HS-5 (cell line): ENCODE measurements at regions not wholly inside any gene's neighbourhood (a gene's known extent, or its start where the extent isn't known, plus 50 kb on each side); places are given as distances from the start of the nearest gene placed in this dataset.

ENCODE experiments used
- DNase-seq: peaks from one replicate; pipeline ENCODE4 v3.0.0-alpha.2; 2012; ENCODE audit warnings: low read depth

- no peak for DNase-seq
These were observed 414.2 kb downstream of the ZNF521 start for GRCh38 chr18:24937639-24938275.

DNA sequence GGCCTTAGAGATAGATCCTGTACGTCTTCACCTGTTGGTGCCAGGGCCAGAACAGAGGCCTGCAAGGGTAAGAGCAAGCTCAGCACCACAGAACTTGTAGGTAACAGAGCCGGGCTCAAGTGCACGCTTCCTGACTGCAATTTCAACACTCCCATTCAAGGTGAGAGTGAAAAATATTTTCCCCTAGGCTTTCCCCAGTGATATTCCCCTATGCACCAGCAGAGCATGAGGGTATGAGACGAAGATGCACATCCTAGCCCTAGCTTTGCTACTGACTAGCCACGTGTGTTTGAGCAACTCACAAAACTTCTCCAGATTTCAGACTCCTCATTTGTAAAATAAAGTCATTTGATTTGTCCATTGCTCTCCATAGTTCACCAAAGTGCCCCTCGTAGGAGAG is 411.6 kb downstream of the ZNF521 start:
- no peak for DNase-seq

DNA sequence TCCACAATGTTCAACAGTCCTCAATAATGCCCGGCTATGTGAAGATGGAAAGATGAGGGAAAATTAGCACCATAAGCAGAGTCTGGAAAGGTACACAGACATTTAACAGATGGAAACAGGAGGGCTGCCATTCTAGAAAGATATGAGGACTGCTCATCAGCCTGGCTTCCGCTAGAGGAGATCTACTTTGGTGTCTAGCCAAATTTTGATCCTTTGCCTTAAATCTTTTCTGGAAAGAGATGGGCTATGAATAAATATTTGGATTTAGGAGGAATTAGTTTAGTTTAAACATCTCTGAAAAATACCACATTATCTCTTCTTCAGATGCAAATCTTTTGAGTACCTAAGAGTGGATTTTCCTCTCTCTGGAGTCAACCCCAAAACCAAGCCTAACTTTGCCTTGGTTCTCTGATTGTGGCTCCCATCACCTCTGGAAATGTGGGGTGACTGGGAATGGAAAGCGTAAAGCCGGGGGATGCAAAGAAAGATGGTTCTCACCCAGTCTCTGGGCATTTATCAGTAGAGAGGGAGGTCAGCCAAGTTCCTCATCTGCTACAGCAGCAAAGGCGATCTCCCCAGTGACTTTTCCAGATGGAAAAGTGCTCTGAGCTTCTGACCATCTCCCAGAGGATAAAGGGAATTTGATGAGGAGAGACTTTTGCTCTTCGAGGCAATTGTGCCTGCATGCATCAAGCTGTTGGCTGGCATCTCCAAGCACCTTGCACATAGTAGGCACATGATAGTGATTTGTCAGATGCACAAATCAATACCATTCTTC is 410.6 kb downstream of the ZNF521 start:
- DNase-seq = no peak

- no peak for DNase-seq
These were observed 409.8 kb downstream of the ZNF521 start for GRCh38 chr18:24942144-24942543.

- DNase-seq = no peak
These were observed 404.3 kb downstream of the ZNF521 start for GRCh38 chr18:24947521-24948305.

GRCh38 chr18:24949908-24950307 is 402.1 kb downstream of the ZNF521 start:
- DNase-seq = no peak

DNA sequence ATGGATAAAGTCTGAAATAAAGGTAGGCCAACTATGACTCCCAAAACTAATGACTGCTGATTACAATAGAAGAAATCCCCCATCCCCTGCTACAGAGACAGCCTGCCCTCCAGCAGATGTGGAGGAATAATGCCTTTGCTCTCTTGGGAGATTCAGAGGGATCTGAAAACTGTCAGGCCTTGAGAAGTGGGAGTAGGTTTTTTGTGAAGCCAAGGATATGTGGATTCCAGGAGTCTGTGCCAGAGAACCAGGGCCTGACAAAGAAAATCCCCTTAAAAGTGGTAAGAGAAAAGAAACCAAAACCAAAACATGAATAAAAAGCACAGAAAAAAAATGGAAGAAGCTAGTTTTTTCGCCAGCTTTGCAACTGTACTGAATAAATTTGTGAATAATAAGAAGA is 397.6 kb downstream of the ZNF521 start:
- no peak for DNase-seq

DNA sequence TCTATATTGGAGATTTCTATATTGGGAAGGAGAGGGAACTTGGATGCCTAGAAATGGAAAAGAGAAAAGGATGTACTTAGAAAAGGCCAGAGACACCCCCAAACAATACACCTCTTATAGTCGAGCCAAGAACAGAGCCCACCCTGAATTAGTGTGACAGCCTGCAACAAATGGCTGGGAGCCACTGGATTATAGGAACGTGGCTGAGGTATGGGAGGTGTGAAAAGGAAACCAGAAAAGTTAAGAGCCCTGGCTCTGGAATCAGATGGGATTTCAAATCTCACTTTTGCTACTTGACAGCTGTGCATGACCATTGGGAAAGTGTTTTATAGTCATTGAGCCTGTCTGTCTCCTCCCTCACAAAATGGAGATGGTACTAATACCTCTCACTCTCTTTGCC is 394.0 kb downstream of the ZNF521 start:
- no peak for DNase-seq

GRCh38 chr18:24959051-24959476 is 392.9 kb downstream of the ZNF521 start:
- DNase-seq = no peak

DNA sequence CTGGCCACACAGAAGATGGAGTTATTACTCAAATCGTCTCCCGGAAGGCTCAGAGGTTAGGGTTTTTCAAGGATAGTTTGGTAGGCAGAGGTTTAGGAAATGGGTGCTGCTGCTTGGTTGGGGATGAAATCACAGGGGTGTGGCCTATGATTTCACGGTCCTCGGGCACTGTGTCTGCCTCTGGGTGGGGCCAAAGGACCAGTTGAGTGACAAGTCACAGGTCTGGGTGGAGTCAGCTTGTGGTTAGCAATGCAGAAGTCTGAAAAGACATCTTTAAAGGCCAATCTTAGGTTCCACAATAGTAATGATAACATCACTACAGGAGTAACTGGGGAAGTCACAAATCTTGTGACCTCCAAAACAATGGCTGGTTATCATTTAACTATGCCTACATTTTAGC is 387.8 kb downstream of the ZNF521 start:
- no peak for DNase-seq

DNA sequence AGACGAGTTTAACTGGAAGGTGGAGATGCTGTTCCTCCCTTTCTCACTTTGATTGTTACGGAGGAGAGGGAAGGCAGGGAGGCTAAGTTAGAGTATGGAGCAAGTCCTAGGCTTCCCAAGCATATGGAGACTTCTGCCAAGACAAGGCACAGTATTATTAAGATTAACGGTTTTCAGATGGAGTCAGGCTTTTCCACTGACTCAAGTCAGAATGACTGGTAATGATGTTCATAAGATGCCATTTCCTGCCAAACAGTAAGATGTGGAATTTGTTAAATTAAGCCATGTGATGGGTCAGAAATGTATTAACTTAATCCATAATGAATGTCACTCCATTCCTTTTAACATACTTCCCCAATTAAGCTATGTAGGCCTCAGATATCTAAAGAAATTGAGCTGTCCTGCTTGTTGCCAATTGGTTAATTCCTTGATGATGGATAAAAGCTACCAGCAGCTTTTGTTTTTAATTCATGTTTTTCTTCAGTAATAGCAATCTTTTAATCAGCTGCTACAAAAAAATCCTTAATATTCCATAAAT is 383.7 kb downstream of the ZNF521 start:
- peak; percentile 56 for DNase-seq

GRCh38 chr18:24972577-24972976 is 379.4 kb downstream of the ZNF521 start:
- DNase-seq = no peak

- DNase-seq = no peak
These were observed 377.5 kb downstream of the ZNF521 start for GRCh38 chr18:24974431-24974830.

GRCh38 chr18:24975496-24976372 is 376.2 kb downstream of the ZNF521 start:
- no peak for DNase-seq

DNA sequence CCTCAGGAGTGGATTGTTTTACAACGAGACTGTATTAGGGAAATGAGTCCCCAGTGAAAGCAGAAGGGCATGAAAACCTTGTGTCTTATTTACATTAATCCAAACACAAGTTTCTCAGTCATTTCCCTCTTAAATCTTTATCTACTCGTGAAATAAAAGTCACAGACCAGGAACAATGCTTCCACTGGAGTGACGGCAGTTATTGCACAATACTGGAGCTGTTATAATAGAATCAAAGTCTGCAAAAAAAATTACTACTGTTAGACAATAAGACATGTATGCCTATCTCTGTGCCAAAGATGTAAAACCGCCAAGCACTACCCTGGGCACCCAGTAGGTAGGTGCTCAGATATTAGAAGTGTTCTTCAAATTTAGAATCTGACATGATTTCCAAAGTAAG is 375.5 kb downstream of the ZNF521 start:
- DNase-seq = no peak

DNA sequence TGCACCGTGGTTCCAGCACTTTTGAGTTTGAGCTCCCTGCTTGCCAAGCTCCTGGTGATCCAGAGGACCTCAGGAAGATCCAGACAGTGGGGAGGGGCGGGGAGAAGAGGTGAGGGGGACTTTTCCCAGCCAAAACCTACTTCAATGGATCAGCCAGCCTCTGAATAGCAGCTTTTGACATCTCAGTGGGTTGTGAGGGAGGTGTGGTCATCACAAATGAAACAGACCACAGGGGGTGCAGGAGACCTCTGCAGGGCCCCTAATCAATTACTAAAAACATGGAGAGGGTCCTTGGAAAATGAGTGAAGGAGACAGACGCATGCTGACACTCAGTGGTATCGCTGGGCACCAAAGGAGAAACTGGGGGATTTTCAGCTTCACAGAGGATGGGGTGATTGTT is 372.7 kb downstream of the ZNF521 start:
- DNase-seq = no peak

GRCh38 chr18:24982831-24983230 is 369.1 kb downstream of the ZNF521 start:
- no peak for DNase-seq

GRCh38 chr18:24983566-24984139 is 368.3 kb downstream of the ZNF521 start:
- no peak for DNase-seq

GRCh38 chr18:24985586-24985985 is 366.4 kb downstream of the ZNF521 start:
- DNase-seq = no peak

- DNase-seq = no peak
These were observed 365.2 kb downstream of the ZNF521 start for GRCh38 chr18:24986666-24987302.
